GM23338 (cell line): ENCODE measurements at regions not wholly inside any gene's neighbourhood (a gene's known extent, or its start where the extent isn't known, plus 50 kb on each side); places are given as distances from the start of the nearest gene placed in this dataset.

Experiments used
- ATAC-seq: fragments of 200-7000 bp; cut with Tn5 transposase; 3 replicates; pipeline ENCODE4 v1.9.1; 2020
- DNase-seq: peaks from one replicate; pipeline ENCODE4 v3.0.0-alpha.2; 2015; ENCODE audit warnings: low spot score
- H2AFZ ChIP-seq: fragments of 200-600 bp; sonication (generic); 2 replicates; pipeline ENCODE4 v1.8.0; 2016; ENCODE audit warnings: antibody characterized with exemption, mild to moderate bottlenecking, moderate library complexity
- H3F3A ChIP-seq: fragments of 200-600 bp; sonication (generic); replicated peaks from 2 replicates; pipeline ENCODE4 v1.8.0; 2017; ENCODE audit warnings: antibody characterized with exemption, mixed run types, low read depth
- H3K27ac ChIP-seq: fragments of 200-600 bp; sonication (generic); 2 replicates; pipeline ENCODE4 v1.6.1; 2016; ENCODE audit warnings: low read depth
- H3K27me3 ChIP-seq: fragments of 200-600 bp; sonication (generic); 2 replicates; pipeline ENCODE4 v1.8.0; 2016; ENCODE audit warnings: mild to moderate bottlenecking, mixed run types, moderate library complexity; ENCODE audit not compliant: insufficient read depth
- H3K36me3 ChIP-seq: fragments of 200-600 bp; sonication (generic); 2 replicates; pipeline ENCODE4 v1.8.0; 2016; ENCODE audit warnings: mild to moderate bottlenecking; ENCODE audit not compliant: insufficient read depth
- H3K4me1 ChIP-seq: fragments of 200-600 bp; sonication (generic); 2 replicates; pipeline ENCODE4 v1.8.0; 2016; ENCODE audit warnings: mild to moderate bottlenecking, moderate library complexity; ENCODE audit not compliant: insufficient read depth
- H3K4me2 ChIP-seq: fragments of 200-600 bp; sonication (generic); 2 replicates; pipeline ENCODE4 v1.7.1; 2017; ENCODE audit warnings: mixed run types
- H3K4me3 ChIP-seq: fragments of 200-600 bp; sonication (generic); 2 replicates; pipeline ENCODE4 v1.6.1; 2016; ENCODE audit warnings: mixed run types
- H3K79me2 ChIP-seq: fragments of 200-600 bp; sonication (generic); replicated peaks from 2 replicates; pipeline ENCODE4 v1.8.0; 2017; ENCODE audit warnings: mild to moderate bottlenecking; ENCODE audit not compliant: insufficient read depth
- H3K9me2 ChIP-seq: fragments of 200-600 bp; sonication (generic); 2 replicates; pipeline ENCODE4 v1.8.0; 2017; ENCODE audit not compliant: insufficient read depth
- H4K20me1 ChIP-seq: fragments of 200-600 bp; sonication (generic); replicated peaks from 2 replicates; pipeline ENCODE4 v1.8.0; 2017; ENCODE audit warnings: mild to moderate bottlenecking; ENCODE audit not compliant: insufficient read depth
- H3K27ac Mint-ChIP-seq: 2 replicates; pipeline ENCODE4 v1.8.0; 2020; ENCODE audit warnings: inconsistent platforms, mild to moderate bottlenecking, moderate library complexity, mixed read lengths
- H3K27me3 Mint-ChIP-seq: 3 replicates; pipeline ENCODE4 v1.8.0; 2022; ENCODE audit warnings: low read depth, mild to moderate bottlenecking, moderate library complexity, mixed read lengths, inconsistent platforms; ENCODE audit not compliant: insufficient read depth, poor library complexity
- H3K36me3 Mint-ChIP-seq: 3 replicates; pipeline ENCODE4 v1.8.0; 2021; ENCODE audit warnings: low read depth, mild to moderate bottlenecking, inconsistent platforms, moderate library complexity, mixed read lengths
- H3K4me1 Mint-ChIP-seq: 3 replicates; pipeline ENCODE4 v1.8.0; 2020; ENCODE audit warnings: mild to moderate bottlenecking, inconsistent platforms, mixed read lengths
- H3K4me3 Mint-ChIP-seq: 3 replicates; pipeline ENCODE4 v1.8.0; 2021; ENCODE audit warnings: moderate library complexity, mild to moderate bottlenecking, inconsistent platforms, mixed read lengths
- H3K9me3 Mint-ChIP-seq: 3 replicates; pipeline ENCODE4 v1.8.0; 2020; ENCODE audit warnings: moderate library complexity, mild to moderate bottlenecking, inconsistent platforms, mixed read lengths
- CREB1 ChIP-seq: fragments of 250-450 bp; sonication (Bioruptor Pico); IDR thresholded peaks from 2 replicates; pipeline ENCODE4 v1.5.0; 2020; ENCODE audit warnings: low read depth, mild to moderate bottlenecking, moderate library complexity
- ETS1 ChIP-seq: IDR thresholded peaks from 2 replicates; pipeline ENCODE4 v1.6.1; 2016; ENCODE audit warnings: antibody characterized with exemption
- EZH2phosphoT487 ChIP-seq: fragments of 200-600 bp; sonication (generic); IDR thresholded peaks from one replicate; pipeline ENCODE4 v1.8.1; 2018; ENCODE audit warnings: antibody characterized with exemption; ENCODE audit not compliant: unreplicated experiment
- JUNB ChIP-seq: IDR thresholded peaks from one replicate; pipeline ENCODE4 v1.6.1; 2016; ENCODE audit warnings: antibody characterized with exemption; ENCODE audit not compliant: unreplicated experiment
- NANOG ChIP-seq: IDR thresholded peaks from 2 replicates; pipeline ENCODE4 v1.6.1; 2016; ENCODE audit warnings: antibody characterized with exemption, borderline replicate concordance
- POLR2AphosphoS5 ChIP-seq: IDR thresholded peaks from 2 replicates; pipeline ENCODE4 v1.6.1; 2016; ENCODE audit warnings: antibody characterized with exemption, low read depth
- REST ChIP-seq: IDR thresholded peaks from one replicate; pipeline ENCODE4 v1.6.1; 2018; ENCODE audit warnings: antibody characterized with exemption; ENCODE audit not compliant: unreplicated experiment
- STAT1 ChIP-seq: IDR thresholded peaks from one replicate; pipeline ENCODE4 v1.6.1; 2016; ENCODE audit warnings: antibody characterized with exemption; ENCODE audit not compliant: unreplicated experiment
- ZNF114 ChIP-seq: fragments of 250-450 bp; sonication (Bioruptor Pico); IDR thresholded peaks from 2 replicates; pipeline ENCODE4 v1.5.0; 2020; ENCODE audit warnings: mild to moderate bottlenecking, moderate library complexity
- TF ChIP-seq, protein P1 (sequence below): fragments of 250-450 bp; sonication (Bioruptor Pico); IDR thresholded peaks from 2 replicates; pipeline ENCODE4 v1.5.0; 2020; ENCODE audit warnings: mild to moderate bottlenecking, moderate library complexity

DNA sequence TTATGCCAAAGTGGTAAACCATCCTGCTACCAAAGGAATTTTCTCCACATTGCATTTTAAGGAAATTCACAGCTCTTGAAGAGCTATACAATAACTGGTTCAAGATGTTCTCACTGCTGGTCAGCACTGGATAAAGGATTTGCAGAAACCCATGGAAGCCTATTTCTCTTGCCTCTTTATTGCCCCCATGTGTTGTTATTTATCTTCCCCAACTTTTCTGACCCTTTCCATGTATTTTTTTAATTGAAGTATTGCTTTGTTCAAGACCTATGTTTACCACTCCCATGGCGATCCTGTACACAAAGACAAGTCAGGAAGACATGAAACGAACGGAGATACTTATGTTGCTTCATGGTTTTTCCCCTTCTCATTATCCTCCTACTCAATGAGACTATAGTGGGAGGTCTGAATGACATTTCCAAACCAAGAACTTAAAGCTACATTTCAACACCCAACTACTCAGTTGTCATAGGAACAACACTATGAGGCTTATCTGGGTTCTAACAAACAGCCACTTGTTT is 566.4 kb upstream of the DIPK2B start:
- Histone ChIP-seq H2AFZ (no peak overlapping the region), H3K4me1 (peaks cover 42% of the 10 kb centered on the region), H3K9me2 (no peaks in the 10 kb centered on the region), H3F3A (no peaks in the 10 kb centered on the region), H3K27ac (no peak overlapping the region), H4K20me1 (peaks cover 28% of the 10 kb centered on the region), H3K79me2 (peaks cover 99% of the 10 kb centered on the region), H3K27me3 (no peaks in the 10 kb centered on the region), H3K36me3 (no peaks in the 10 kb centered on the region), H3K4me3 (no peak overlapping the region), H3K4me2 (no peak overlapping the region)
- Mint-ChIP-seq H3K9me3 (no peaks in the 10 kb centered on the region), H3K27me3 (peaks cover 2% of the 10 kb centered on the region), H3K4me1 (peaks cover 59% of the 10 kb centered on the region), H3K36me3 (peaks cover 35% of the 10 kb centered on the region), H3K4me3 (no peak overlapping the region), H3K27ac (peak overlapping the region; percentile 90; the same call in 1 of the 2 replicates)
- DNase-seq (no peak), ATAC-seq (no peak)
- TF ChIP-seq STAT1 (no peak), REST (no peak), JUNB (no peak), CREB1 (CRISPR knock-in tag) (no peak)

DNA sequence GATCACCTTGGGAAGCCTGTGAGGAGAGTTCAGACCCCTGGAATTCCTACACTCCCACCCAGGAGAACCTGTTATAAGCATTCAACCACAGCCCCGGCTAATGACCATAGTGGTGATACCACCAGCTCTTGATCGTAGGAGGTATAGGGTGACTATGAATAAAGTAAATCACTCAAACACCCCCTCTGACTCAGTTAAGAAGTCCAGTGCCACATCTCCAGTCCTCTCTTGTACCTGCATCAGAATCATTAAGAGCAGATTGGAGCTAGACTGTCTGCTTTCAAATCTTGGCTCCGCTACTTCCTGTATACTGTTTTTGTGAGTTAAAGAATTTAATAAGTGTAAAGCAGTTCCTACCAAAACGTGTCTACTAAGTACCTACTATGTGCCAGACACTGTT is 565.1 kb upstream of the DIPK2B start:
- Histone ChIP-seq H3K9me2 (no peaks in the 10 kb centered on the region), H3K4me2 (no peak overlapping the region), H3F3A (no peaks in the 10 kb centered on the region), H2AFZ (no peak overlapping the region), H3K4me3 (no peak overlapping the region), H3K36me3 (no peaks in the 10 kb centered on the region), H3K27me3 (no peaks in the 10 kb centered on the region), H4K20me1 (peaks cover 23% of the 10 kb centered on the region), H3K4me1 (peaks cover 30% of the 10 kb centered on the region), H3K79me2 (peaks cover 99% of the 10 kb centered on the region), H3K27ac (no peak overlapping the region; the same call in 1 of the 2 replicates)
- ATAC-seq (no peak), DNase-seq (no peak)
- no peak overlapping the region for H3K4me3 Mint-ChIP-seq
- no peaks in the 10 kb centered on the region for H3K9me3 Mint-ChIP-seq
- H3K4me1 Mint-ChIP-seq, result peaks cover 53% of the 10 kb centered on the region
- peaks cover 36% of the 10 kb centered on the region for H3K36me3 Mint-ChIP-seq
- no peak overlapping the region for H3K27ac Mint-ChIP-seq
- H3K27me3 Mint-ChIP-seq, result peaks cover 2% of the 10 kb centered on the region
- TF ChIP-seq ZNF114 (CRISPR knock-in tag), result no peak
- TF ChIP-seq NANOG, result no peak
- TF ChIP-seq STAT1, result no peak
- TF ChIP-seq EZH2phosphoT487, result no peak
- TF ChIP-seq, protein P1, sequence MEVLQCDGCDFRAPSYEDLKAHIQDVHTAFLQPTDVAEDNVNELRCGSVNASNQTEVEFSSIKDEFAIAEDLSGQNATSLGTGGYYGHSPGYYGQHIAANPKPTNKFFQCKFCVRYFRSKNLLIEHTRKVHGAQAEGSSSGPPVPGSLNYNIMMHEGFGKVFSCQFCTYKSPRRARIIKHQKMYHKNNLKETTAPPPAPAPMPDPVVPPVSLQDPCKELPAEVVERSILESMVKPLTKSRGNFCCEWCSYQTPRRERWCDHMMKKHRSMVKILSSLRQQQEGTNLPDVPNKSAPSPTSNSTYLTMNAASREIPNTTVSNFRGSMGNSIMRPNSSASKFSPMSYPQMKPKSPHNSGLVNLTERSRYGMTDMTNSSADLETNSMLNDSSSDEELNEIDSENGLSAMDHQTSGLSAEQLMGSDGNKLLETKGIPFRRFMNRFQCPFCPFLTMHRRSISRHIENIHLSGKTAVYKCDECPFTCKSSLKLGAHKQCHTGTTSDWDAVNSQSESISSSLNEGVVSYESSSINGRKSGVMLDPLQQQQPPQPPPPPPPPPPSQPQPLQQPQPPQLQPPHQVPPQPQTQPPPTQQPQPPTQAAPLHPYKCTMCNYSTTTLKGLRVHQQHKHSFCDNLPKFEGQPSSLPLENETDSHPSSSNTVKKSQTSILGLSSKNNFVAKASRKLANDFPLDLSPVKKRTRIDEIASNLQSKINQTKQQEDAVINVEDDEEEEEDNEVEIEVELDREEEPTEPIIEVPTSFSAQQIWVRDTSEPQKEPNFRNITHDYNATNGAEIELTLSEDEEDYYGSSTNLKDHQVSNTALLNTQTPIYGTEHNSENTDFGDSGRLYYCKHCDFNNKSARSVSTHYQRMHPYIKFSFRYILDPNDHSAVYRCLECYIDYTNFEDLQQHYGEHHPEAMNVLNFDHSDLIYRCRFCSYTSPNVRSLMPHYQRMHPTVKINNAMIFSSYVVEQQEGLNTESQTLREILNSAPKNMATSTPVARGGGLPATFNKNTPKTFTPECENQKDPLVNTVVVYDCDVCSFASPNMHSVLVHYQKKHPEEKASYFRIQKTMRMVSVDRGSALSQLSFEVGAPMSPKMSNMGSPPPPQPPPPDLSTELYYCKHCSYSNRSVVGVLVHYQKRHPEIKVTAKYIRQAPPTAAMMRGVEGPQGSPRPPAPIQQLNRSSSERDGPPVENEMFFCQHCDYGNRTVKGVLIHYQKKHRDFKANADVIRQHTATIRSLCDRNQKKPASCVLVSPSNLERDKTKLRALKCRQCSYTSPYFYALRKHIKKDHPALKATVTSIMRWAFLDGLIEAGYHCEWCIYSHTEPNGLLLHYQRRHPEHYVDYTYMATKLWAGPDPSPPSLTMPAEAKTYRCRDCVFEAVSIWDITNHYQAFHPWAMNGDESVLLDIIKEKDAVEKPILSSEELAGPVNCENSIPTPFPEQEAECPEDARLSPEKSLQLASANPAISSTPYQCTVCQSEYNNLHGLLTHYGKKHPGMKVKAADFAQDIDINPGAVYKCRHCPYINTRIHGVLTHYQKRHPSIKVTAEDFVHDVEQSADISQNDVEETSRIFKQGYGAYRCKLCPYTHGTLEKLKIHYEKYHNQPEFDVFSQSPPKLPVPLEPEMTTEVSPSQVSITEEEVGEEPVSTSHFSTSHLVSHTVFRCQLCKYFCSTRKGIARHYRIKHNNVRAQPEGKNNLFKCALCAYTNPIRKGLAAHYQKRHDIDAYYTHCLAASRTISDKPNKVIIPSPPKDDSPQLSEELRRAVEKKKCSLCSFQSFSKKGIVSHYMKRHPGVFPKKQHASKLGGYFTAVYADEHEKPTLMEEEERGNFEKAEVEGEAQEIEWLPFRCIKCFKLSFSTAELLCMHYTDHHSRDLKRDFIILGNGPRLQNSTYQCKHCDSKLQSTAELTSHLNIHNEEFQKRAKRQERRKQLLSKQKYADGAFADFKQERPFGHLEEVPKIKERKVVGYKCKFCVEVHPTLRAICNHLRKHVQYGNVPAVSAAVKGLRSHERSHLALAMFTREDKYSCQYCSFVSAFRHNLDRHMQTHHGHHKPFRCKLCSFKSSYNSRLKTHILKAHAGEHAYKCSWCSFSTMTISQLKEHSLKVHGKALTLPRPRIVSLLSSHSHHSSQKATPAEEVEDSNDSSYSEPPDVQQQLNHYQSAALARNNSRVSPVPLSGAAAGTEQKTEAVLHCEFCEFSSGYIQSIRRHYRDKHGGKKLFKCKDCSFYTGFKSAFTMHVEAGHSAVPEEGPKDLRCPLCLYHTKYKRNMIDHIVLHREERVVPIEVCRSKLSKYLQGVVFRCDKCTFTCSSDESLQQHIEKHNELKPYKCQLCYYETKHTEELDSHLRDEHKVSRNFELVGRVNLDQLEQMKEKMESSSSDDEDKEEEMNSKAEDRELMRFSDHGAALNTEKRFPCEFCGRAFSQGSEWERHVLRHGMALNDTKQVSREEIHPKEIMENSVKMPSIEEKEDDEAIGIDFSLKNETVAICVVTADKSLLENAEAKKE (CRISPR knock-in tag), result no peak
- TF ChIP-seq POLR2AphosphoS5, result no peak
- no peak for TF ChIP-seq ETS1
